GM12874 (cell line): ENCODE measurements at regions not wholly inside any gene's neighbourhood (a gene's known extent, or its start where the extent isn't known, plus 50 kb on each side); places are given as distances from the start of the nearest gene placed in this dataset.

Experiments
- TF ChIP-seq, protein P1 (sequence below): IDR thresholded peaks from 2 replicates; pipeline ENCODE4 v1.5.1; 2011; ENCODE audit warnings: low read depth, mild to moderate bottlenecking, control low read depth, low read length, moderate library complexity; ENCODE audit not compliant: insufficient read depth

DNA sequence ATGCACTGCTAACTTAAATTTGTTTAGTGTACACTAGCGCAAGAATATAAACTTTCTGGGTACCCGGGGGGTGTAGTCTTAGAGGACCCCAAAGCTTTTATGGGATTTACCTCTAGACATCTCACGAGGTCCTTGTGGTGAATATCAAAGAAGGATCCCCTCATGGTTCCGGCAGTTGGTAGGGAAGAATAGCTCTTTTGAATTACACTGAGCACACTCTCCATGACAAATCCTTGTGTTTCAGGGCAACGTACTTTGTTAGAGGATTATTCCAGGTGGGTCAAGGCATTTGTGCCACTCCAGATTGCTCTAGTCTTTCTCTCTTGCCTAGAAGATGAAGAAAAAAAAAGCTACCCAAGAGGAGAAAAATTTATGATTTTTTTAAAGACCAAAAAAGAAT lies 387.6 kb downstream of the PDHA2 start:
- TF ChIP-seq, protein P1, sequence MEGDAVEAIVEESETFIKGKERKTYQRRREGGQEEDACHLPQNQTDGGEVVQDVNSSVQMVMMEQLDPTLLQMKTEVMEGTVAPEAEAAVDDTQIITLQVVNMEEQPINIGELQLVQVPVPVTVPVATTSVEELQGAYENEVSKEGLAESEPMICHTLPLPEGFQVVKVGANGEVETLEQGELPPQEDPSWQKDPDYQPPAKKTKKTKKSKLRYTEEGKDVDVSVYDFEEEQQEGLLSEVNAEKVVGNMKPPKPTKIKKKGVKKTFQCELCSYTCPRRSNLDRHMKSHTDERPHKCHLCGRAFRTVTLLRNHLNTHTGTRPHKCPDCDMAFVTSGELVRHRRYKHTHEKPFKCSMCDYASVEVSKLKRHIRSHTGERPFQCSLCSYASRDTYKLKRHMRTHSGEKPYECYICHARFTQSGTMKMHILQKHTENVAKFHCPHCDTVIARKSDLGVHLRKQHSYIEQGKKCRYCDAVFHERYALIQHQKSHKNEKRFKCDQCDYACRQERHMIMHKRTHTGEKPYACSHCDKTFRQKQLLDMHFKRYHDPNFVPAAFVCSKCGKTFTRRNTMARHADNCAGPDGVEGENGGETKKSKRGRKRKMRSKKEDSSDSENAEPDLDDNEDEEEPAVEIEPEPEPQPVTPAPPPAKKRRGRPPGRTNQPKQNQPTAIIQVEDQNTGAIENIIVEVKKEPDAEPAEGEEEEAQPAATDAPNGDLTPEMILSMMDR: no peak

DNA sequence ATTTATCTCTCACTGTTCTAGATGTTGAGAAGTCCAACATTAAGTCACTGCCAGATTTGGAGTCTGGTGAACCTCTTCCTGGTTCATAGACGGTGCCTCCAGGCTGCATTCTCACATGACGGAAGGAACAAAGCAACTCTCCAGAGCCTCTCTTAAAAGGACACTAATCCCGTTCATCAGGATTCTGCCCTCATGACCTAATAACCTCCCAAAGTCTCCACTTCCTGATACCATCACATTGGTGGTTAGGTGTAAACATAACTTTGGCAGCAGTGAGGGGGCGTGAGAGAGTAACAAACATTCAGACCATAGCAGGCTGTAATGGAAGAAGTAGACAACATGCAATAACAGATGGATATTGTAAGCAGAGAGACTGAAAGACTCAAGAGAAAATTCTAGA lies 388.6 kb downstream of the PDHA2 start:
- TF ChIP-seq, protein P1: no peak

DNA sequence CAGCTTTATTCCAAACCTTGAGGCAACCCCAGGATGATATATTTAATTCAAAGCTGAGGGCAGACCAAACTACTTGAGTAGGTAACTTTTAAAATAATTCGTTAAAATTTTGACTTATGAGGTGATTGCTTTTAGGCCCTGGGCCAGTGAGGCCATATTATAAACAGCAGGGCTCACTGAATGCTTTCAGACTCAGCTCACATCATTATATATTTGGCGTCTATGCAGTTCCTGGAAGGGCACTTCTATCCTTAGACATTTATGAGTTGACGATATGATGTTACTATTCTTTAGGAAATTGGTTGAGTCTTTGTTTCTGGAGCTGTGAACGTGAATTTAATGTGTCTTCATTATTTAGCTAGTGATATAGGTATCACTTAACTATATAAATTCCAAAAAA lies 400.1 kb downstream of the PDHA2 start:
- TF ChIP-seq, protein P1: no peak

DNA sequence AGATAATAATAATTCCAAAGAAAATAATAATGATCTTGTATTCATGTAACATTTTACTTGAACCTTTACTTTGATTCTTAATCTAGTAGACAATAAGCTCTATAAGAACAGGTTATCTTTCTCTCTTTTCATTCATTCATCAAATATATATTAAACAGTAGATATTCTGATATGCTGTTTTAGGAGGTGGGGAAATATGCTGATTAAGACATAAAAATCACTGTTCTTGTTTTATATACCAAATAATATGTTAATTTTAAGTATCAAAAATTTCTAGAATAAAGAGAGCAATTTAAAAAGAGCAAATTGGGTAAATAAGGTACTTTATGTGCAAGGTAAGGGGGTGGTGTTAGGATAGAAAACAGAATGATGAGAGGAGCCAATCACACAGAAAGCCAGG lies 401.9 kb downstream of the PDHA2 start:
- TF ChIP-seq, protein P1: no peak

DNA sequence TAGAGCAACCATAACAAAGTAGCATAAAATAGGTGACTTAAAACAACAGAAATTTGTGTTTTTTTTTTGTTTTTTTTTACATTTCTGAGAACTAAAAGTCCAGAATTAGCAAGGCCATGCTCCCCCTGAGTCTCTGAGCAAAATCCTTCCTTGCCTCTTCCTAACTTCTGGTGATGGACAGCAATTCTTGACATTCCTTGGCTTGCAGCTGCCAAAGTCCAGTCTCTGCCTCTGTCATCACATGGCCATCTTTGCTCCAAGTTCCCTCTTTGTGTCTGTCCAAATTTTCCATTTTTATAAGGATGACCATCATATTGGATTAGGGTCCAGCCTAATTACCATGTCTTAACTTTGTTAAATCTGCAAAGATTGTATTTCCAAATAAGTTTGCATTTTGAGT lies 407.2 kb downstream of the PDHA2 start:
- TF ChIP-seq, protein P1: no peak

DNA sequence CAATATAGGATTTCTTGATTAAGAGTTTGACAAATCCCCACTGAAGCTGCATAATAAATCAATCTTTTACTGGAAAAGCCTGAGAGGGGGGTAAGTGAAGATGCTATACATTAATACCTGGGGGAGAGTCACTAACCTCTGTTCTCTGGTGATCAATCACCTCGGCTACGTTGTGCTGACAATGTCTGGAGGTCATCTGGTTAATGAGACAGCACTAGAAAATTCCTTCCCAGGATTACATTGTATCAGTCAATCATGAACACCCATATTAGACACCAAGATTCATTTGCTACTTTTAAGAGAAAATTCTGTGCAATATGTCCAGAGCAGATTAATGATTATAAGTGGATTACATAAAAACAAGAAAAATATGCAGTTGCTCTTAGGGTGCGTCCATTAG lies 408.3 kb downstream of the PDHA2 start:
- TF ChIP-seq, protein P1: no peak

DNA sequence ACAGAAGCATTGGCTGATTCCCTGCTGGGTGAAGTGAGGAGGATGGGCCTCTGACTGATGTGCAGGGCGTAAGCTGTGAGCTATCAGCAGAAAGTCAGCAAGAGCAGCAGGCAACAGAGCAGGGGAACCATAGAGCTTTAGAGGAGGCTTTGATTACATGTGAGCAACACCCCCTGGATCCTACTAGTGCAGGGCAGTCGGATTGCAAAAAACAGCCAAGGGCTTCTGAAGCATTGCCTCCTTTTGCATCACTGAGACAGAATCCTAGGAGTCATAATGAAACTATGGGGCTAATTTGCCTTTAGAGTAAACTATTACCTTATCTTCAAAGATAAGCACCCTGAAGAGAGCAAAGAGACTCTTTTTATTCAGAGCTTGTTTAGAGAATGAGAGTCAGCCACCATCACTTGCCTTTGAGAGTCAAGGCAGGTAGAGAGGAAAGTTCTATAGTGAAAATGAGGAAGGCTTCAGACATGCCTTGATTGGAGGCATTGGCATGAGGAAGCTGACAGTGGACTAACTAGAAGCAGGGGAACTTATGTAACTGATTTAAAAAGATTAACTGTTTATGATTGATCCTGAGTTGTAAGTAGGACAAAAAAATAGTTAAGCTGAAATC lies 420.3 kb downstream of the PDHA2 start:
- TF ChIP-seq, protein P1: no peak
